SK-N-SH (cell line): ENCODE measurements at regions not wholly inside any gene's neighbourhood (a gene's known extent, or its start where the extent isn't known, plus 50 kb on each side); places are given as distances from the start of the nearest gene placed in this dataset.

ENCODE experiments used
- CTCF ChIA-PET: fragments of 300-600, 350-600 bp; formaldehyde crosslinking; extraction: SDS; loops from one replicate; lab custom pipeline; 2021; lab: Yijun Ruan, JAX
- POLR2A ChIA-PET: fragments of 350-600 bp; sonication (Branson Sonifier 250); formaldehyde crosslinking; extraction: SDS; loops from one replicate; lab custom pipeline; 2020; ENCODE audit warnings: antibody characterized with exemption, inconsistent platforms; lab: Yijun Ruan, JAX
- DNase-seq: peaks from one replicate; pipeline ENCODE4 v3.0.0; 2012
- H2AFZ ChIP-seq: fragments of 200-600 bp; sonication (generic); 2 replicates; pipeline ENCODE4 v1.8.1; 2016; ENCODE audit warnings: antibody characterized with exemption, mild to moderate bottlenecking, low read depth
- H3F3A ChIP-seq: fragments of 200-600 bp; sonication (generic); replicated peaks from 2 replicates; pipeline ENCODE3; 2016; ENCODE audit warnings: antibody characterized with exemption, mild to moderate bottlenecking; ENCODE audit not compliant: insufficient read depth
- H3K27ac ChIP-seq, 2 experiments: fragments of 200-500 bp in 1 of 2; fragments of 200-600 bp in 1 of 2; sonication (Bioruptor generic) in 1 of 2; sonication (generic), shearing (Covaris generic) in 1 of 2; 2 replicates each; pipeline versions ENCODE4 v1.5.1 to v1.6.1; 2014 to 2016; ENCODE audit warnings: low read depth in 2 of 2, inconsistent platforms in 1 of 2, low read length in 1 of 2, mild to moderate bottlenecking in 1 of 2, mixed read lengths in 1 of 2
- H3K27me3 ChIP-seq: fragments of 200-600 bp; sonication (generic), shearing (Covaris generic); 2 replicates; pipeline ENCODE4 v1.6.1; 2016; ENCODE audit warnings: mixed run types; ENCODE audit not compliant: insufficient read depth
- H3K36me3 ChIP-seq, 2 experiments: fragments of 200-500 bp in 1 of 2; fragments of 200-600 bp in 1 of 2; sonication (Bioruptor generic) in 1 of 2; sonication (generic) in 1 of 2; replicated peaks in 1 of 2; 2 replicates each; pipeline versions ENCODE3 to v1.5.1; 2014 to 2016; ENCODE audit warnings: low read length in 1 of 2, mild to moderate bottlenecking in 1 of 2; ENCODE audit not compliant: insufficient read depth in 2 of 2, control insufficient read depth in 1 of 2
- H3K4me1 ChIP-seq, 2 experiments: fragments of 200-500 bp in 1 of 2; fragments of 200-600 bp in 1 of 2; sonication (Bioruptor generic) in 1 of 2; sonication (generic), shearing (Covaris generic) in 1 of 2; 2 replicates each; pipeline versions ENCODE4 v1.5.1 to v1.6.1; 2014 to 2016; ENCODE audit warnings: low read depth in 1 of 2, low read length in 1 of 2, mixed run types in 1 of 2; ENCODE audit not compliant: insufficient read depth in 2 of 2, control insufficient read depth in 1 of 2
- H3K4me2 ChIP-seq: fragments of 200-600 bp; sonication (generic), shearing (Covaris generic); 2 replicates; pipeline ENCODE4 v1.6.1; 2017; ENCODE audit warnings: mixed run types
- H3K4me3 ChIP-seq, 2 experiments: fragments of 200-500 bp in 1 of 2; fragments of 200-600 bp in 1 of 2; sonication (Bioruptor generic) in 1 of 2; sonication (generic), shearing (Covaris generic) in 1 of 2; 2 replicates each; pipeline versions ENCODE4 v1.5.1 to v1.8.1; 2014 to 2016; ENCODE audit warnings: low read depth in 2 of 2, inconsistent platforms in 1 of 2, low read length in 1 of 2, mild to moderate bottlenecking in 1 of 2, mixed read lengths in 1 of 2, moderate library complexity in 1 of 2
- H3K79me2 ChIP-seq: fragments of 200-600 bp; sonication (generic); 2 replicates; pipeline ENCODE4 v1.8.1; 2017; ENCODE audit warnings: mild to moderate bottlenecking; ENCODE audit not compliant: insufficient read depth
- H3K9ac ChIP-seq: fragments of 200-600 bp; sonication (generic); 2 replicates; pipeline ENCODE4 v1.6.1; 2017; ENCODE audit warnings: mixed run types
- H3K9me2 ChIP-seq: fragments of 200-600 bp; sonication (generic); 2 replicates; pipeline ENCODE4 v1.6.1; 2017; ENCODE audit warnings: mixed run types
- H3K9me3 ChIP-seq: fragments of 200-600 bp; sonication (generic); 2 replicates; pipeline ENCODE4 v1.6.1; 2017; ENCODE audit warnings: mixed run types, mild to moderate bottlenecking, moderate library complexity
- H4K20me1 ChIP-seq: fragments of 200-600 bp; sonication (generic); 2 replicates; pipeline ENCODE4 v1.6.1; 2017; ENCODE audit warnings: mild to moderate bottlenecking, mixed run types; ENCODE audit not compliant: insufficient read depth
- CTCF ChIP-seq: fragments of 200-600 bp; sonication (generic); IDR thresholded peaks from 2 replicates; pipeline ENCODE4 v1.6.1; 2017; ENCODE audit warnings: antibody characterized with exemption, mild to moderate bottlenecking, moderate library complexity
- ELF1 ChIP-seq: IDR thresholded peaks from 2 replicates; pipeline ENCODE4 v1.4.0; 2012
- EP300 ChIP-seq, 2 experiments: IDR thresholded peaks; 2 replicates each; pipeline versions ENCODE4 v1.4.0 to v1.6.1; 2012; ENCODE audit warnings: borderline replicate concordance in 1 of 2, low read depth in 1 of 2, low read length in 1 of 2
- EZH2phosphoT487 ChIP-seq: fragments of 200-600 bp; sonication (generic); IDR thresholded peaks from 2 replicates; pipeline ENCODE4 v1.6.1; 2017; ENCODE audit warnings: low read depth, mixed run types, mild to moderate bottlenecking, antibody characterized with exemption, moderate library complexity, borderline replicate concordance
- FOSL2 ChIP-seq: IDR thresholded peaks from 2 replicates; pipeline ENCODE4 v1.4.0; 2012; ENCODE audit warnings: low read depth, mild to moderate bottlenecking, moderate library complexity, borderline replicate concordance
- FOXM1 ChIP-seq: IDR thresholded peaks from 2 replicates; pipeline ENCODE4 v1.4.0; 2012; ENCODE audit warnings: low read depth, mild to moderate bottlenecking
- GATA2 ChIP-seq: sonication (generic); formaldehyde crosslinking; IDR thresholded peaks from 2 replicates; pipeline ENCODE4 v1.5.0; 2020; ENCODE audit warnings: mild to moderate bottlenecking, missing genetic modification reagents
- JUND ChIP-seq: IDR thresholded peaks from 2 replicates; pipeline ENCODE4 v1.4.0; 2012
- MAX ChIP-seq: IDR thresholded peaks from 2 replicates; pipeline ENCODE4 v1.4.0; 2012; ENCODE audit warnings: low read depth
- MEF2A ChIP-seq: IDR thresholded peaks from 2 replicates; pipeline ENCODE4 v1.4.0; 2012; ENCODE audit warnings: low read depth, borderline replicate concordance
- MXI1 ChIP-seq: IDR thresholded peaks from 2 replicates; pipeline ENCODE4 v1.6.1; 2012; ENCODE audit warnings: mild to moderate bottlenecking, low read depth, low read length, improper control_type of control experiment
- NRF1 ChIP-seq: IDR thresholded peaks from 2 replicates; pipeline ENCODE4 v1.6.1; 2012; ENCODE audit warnings: low read depth, mild to moderate bottlenecking, low read length
- POLR2AphosphoS5 ChIP-seq: IDR thresholded peaks from 2 replicates; pipeline ENCODE4 v1.6.1; 2012; ENCODE audit warnings: low read depth, low read length
- RCOR1 ChIP-seq: fragments of 150-350 bp; IDR thresholded peaks from 2 replicates; pipeline ENCODE4 v1.6.1; 2017; ENCODE audit warnings: antibody characterized with exemption, low read length
- SIN3A ChIP-seq: IDR thresholded peaks from 2 replicates; pipeline ENCODE4 v1.6.1; 2012; ENCODE audit warnings: low read depth, mild to moderate bottlenecking, low read length, moderate library complexity, borderline replicate concordance
- SMC3 ChIP-seq: IDR thresholded peaks from 2 replicates; pipeline ENCODE4 v1.6.1; 2012; ENCODE audit warnings: low read depth, low read length, improper control_type of control experiment
- TAF1 ChIP-seq: IDR thresholded peaks from 2 replicates; pipeline ENCODE4 v1.6.1; 2012; ENCODE audit warnings: low read depth, mild to moderate bottlenecking, low read length, moderate library complexity, borderline replicate concordance
- USF1 ChIP-seq: IDR thresholded peaks from 2 replicates; pipeline ENCODE4 v1.4.0; 2012; ENCODE audit warnings: low read depth, borderline replicate concordance
- ZBTB33 ChIP-seq: IDR thresholded peaks from 2 replicates; pipeline ENCODE4 v1.4.0; 2012; ENCODE audit warnings: low read depth, borderline replicate concordance
- WGBS: methylation state at CpG from one replicate; pipeline ENCODE4 v1.1.6; 2017; ENCODE audit warnings: low lambda C conversion rate; 5-methylcytosine and 5-hydroxymethylcytosine counted together

GRCh38 chr13:37294472-37294871 is 189.0 kb upstream of the CSNK1A1L start:
- no peaks in the 10 kb centered on the region for H3F3A ChIP-seq
- H3K4me1 ChIP-seq, result no peaks in the 10 kb centered on the region
- no peak overlapping the region for H3K9ac ChIP-seq
- DNase-seq, result no peak
- no peaks in the 10 kb centered on the region for H3K36me3 ChIP-seq
- no peak overlapping the region for H3K4me3 ChIP-seq
- H3K27me3 ChIP-seq, result no peaks in the 10 kb centered on the region
- CTCF ChIA-PET, result interaction anchor here (0.9 kb wide), 1 partner anchor 19 kb away, joined by 3 read pairs; no protein-coding TSS in a partner anchor
- POLR2A ChIA-PET, result no interaction called here
- TF ChIP-seq EP300 (IDR thresholded peaks at IDR 0.05; ENCODE audit: borderline replicate concordance in 1 of 2, low read depth in 1 of 2, low read length in 1 of 2) (no peak), SMC3 (no peak), MXI1 (no peak), SIN3A (no peak), USF1 (no peak), MEF2A (no peak), ELF1 (no peak), JUND (no peak), ZBTB33 (no peak), GATA2 (CRISPR knock-in tag) (no peak), FOSL2 (no peak), EZH2phosphoT487 (no peak), MAX (no peak), POLR2AphosphoS5 (no peak), CTCF (no peak), NRF1 (no peak), RCOR1 (no peak), FOXM1 (no peak), TAF1 (no peak)
- H3K4me2 ChIP-seq, result no peak overlapping the region
- no peaks in the 10 kb centered on the region for H3K9me2 ChIP-seq
- no peaks in the 10 kb centered on the region for H3K79me2 ChIP-seq
- H3K27ac ChIP-seq, result peak overlapping the region in 1 of 2 experiments; percentile 37; a peak in 2 of 4 replicates
- 0 out of 2 replicates have a peak overlapping the region, but pooled peaks have one; percentile 10 for H2AFZ ChIP-seq
- whole genome bisulfite sequencing, result 53% methylated on average over 6 of the region's 6 CpGs
- H4K20me1 ChIP-seq, result no peaks in the 10 kb centered on the region
- no peaks in the 10 kb centered on the region for H3K9me3 ChIP-seq
